HEK293 (cell line): ENCODE measurements at regions not wholly inside any gene's neighbourhood (a gene's known extent, or its start where the extent isn't known, plus 50 kb on each side); places are given as distances from the start of the nearest gene placed in this dataset.
"Not testable (repeated sequence)": the region's sequence is repeated elsewhere in the genome, so short reads cannot be mapped to it uniquely, and the experiment has no call there.

Experiments used
- CTCF ChIA-PET: fragments of 350-600 bp; formaldehyde crosslinking; extraction: SDS; loops from one replicate; lab custom pipeline; 2021; ENCODE audit warnings: antibody characterized with exemption; lab: Yijun Ruan, JAX
- POLR2A ChIA-PET: fragments of 300-600 bp; formaldehyde crosslinking; extraction: SDS; loops from one replicate; lab custom pipeline; 2020; ENCODE audit warnings: antibody characterized with exemption, inconsistent platforms; lab: Yijun Ruan, JAX
- H3K27ac ChIP-seq: fragments of 200-500 bp; sonication (Bioruptor generic); 2 replicates; pipeline ENCODE4 v1.5.1; 2014; ENCODE audit warnings: low read depth, low read length, control low read depth, inconsistent platforms; ENCODE audit errors: extremely low read depth
- H3K36me3 ChIP-seq, 2 experiments: fragments of 200-500 bp in 1 of 2; sonication (Bioruptor generic) in 1 of 2; 1 replicate in 1 of 2; 2 replicates in 1 of 2; pipeline ENCODE4 v1.5.1; 2014 to 2017; ENCODE audit warnings: inconsistent platforms in 2 of 2, low read length in 2 of 2; ENCODE audit not compliant: control insufficient read depth in 2 of 2, insufficient read depth in 1 of 2
- H3K4me1 ChIP-seq: fragments of 200-500 bp; sonication (Bioruptor generic); 2 replicates; pipeline ENCODE4 v1.5.1; 2014; ENCODE audit warnings: mild to moderate bottlenecking, low read length, inconsistent platforms; ENCODE audit not compliant: control insufficient read depth, insufficient read depth
- H3K4me3 ChIP-seq: 2 replicates; pipeline ENCODE4 v1.5.1; 2011; ENCODE audit warnings: low read depth, mild to moderate bottlenecking, control low read depth, low read length, moderate library complexity
- H3K9me3 ChIP-seq: fragments of 200-500 bp; sonication (Bioruptor generic); 2 replicates; pipeline ENCODE4 v1.5.1; 2014; ENCODE audit warnings: low read depth, low read length, inconsistent platforms; ENCODE audit not compliant: control insufficient read depth, insufficient read depth
- BCL11A ChIP-seq: fragments of 450-650 bp; formaldehyde crosslinking; IDR thresholded peaks from 2 replicates; pipeline ENCODE4 v1.5.1; 2016; ENCODE audit warnings: low read depth, missing biosample characterization, missing genetic modification characterization
- EGR2 ChIP-seq: fragments of 450-650 bp; formaldehyde crosslinking; IDR thresholded peaks from 2 replicates; pipeline ENCODE4 v1.5.1; 2016; ENCODE audit warnings: low read depth, missing biosample characterization, missing genetic modification characterization
- KLF10 ChIP-seq: fragments of 450-650 bp; IDR thresholded peaks from 2 replicates; pipeline ENCODE4 v1.5.1; 2018; ENCODE audit warnings: missing biosample characterization, mild to moderate bottlenecking, missing genetic modification characterization
- KLF7 ChIP-seq: fragments of 450-650 bp; formaldehyde crosslinking; IDR thresholded peaks from 2 replicates; pipeline ENCODE4 v1.5.1; 2016; ENCODE audit warnings: missing biosample characterization, missing genetic modification characterization, borderline replicate concordance
- KLF9 ChIP-seq: fragments of 450-650 bp; formaldehyde crosslinking; IDR thresholded peaks from 2 replicates; pipeline ENCODE4 v1.5.1; 2016; ENCODE audit warnings: missing biosample characterization, missing genetic modification characterization, low read depth
- SALL2 ChIP-seq: fragments of 450-650 bp; formaldehyde crosslinking; IDR thresholded peaks from 2 replicates; pipeline ENCODE4 v1.5.0; 2017; ENCODE audit warnings: missing biosample characterization, mild to moderate bottlenecking, missing genetic modification characterization, borderline replicate concordance
- SETDB1 ChIP-seq: IDR thresholded peaks from one replicate; pipeline ENCODE4 v1.6.1; 2017; ENCODE audit warnings: mild to moderate bottlenecking, low read length, moderate library complexity, mixed read lengths; ENCODE audit not compliant: insufficient read length
- TRIM28 ChIP-seq: IDR thresholded peaks from 2 replicates; pipeline ENCODE4 v1.6.1; 2011; ENCODE audit warnings: low read length, control low read depth, borderline replicate concordance
- YY1 ChIP-seq: fragments of 450-650 bp; formaldehyde crosslinking; IDR thresholded peaks from 2 replicates; pipeline ENCODE4 v1.5.1; 2018; ENCODE audit warnings: missing biosample characterization, missing genetic modification characterization
- YY2 ChIP-seq: fragments of 450-650 bp; formaldehyde crosslinking; IDR thresholded peaks from 2 replicates; pipeline ENCODE4 v1.5.1; 2016; ENCODE audit warnings: missing biosample characterization, missing genetic modification characterization
- ZNF114 ChIP-seq: fragments of 450-650 bp; formaldehyde crosslinking; IDR thresholded peaks from 2 replicates; pipeline ENCODE4 v1.5.0; 2017; ENCODE audit warnings: missing biosample characterization, missing genetic modification characterization
- ZNF157 ChIP-seq: fragments of 450-650 bp; formaldehyde crosslinking; IDR thresholded peaks from 2 replicates; pipeline ENCODE4 v1.5.1; 2016; ENCODE audit warnings: missing biosample characterization, missing genetic modification characterization
- ZNF16 ChIP-seq: fragments of 450-650 bp; formaldehyde crosslinking; IDR thresholded peaks from 2 replicates; pipeline ENCODE4 v1.5.1; 2016; ENCODE audit warnings: low read depth, missing biosample characterization, missing genetic modification characterization
- ZNF292 ChIP-seq: fragments of 450-650 bp; formaldehyde crosslinking; IDR thresholded peaks from 2 replicates; pipeline ENCODE4 v1.5.1; 2016; ENCODE audit warnings: low read depth, missing biosample characterization, missing genetic modification characterization, borderline replicate concordance
- ZNF37A ChIP-seq: fragments of 450-650 bp; IDR thresholded peaks from 2 replicates; pipeline ENCODE4 v1.5.1; 2018; ENCODE audit warnings: missing biosample characterization, missing genetic modification characterization
- ZNF391 ChIP-seq: fragments of 450-650 bp; formaldehyde crosslinking; IDR thresholded peaks from 2 replicates; pipeline ENCODE4 v1.5.1; 2016; ENCODE audit warnings: low read depth, missing biosample characterization, missing genetic modification characterization, borderline replicate concordance
- ZNF585B ChIP-seq: fragments of 450-650 bp; formaldehyde crosslinking; IDR thresholded peaks from 2 replicates; pipeline ENCODE4 v1.5.1; 2016; ENCODE audit warnings: missing biosample characterization, missing genetic modification characterization
- ZNF626 ChIP-seq: fragments of 450-650 bp; sonication (Bioruptor Pico); formaldehyde crosslinking; IDR thresholded peaks from 2 replicates; pipeline ENCODE4 v1.5.1; 2018; ENCODE audit warnings: missing biosample characterization, missing genetic modification characterization, inconsistent platforms
- ZNF792 ChIP-seq: fragments of 450-650 bp; formaldehyde crosslinking; IDR thresholded peaks from 2 replicates; pipeline ENCODE4 v1.5.1; 2016; ENCODE audit warnings: missing biosample characterization, missing genetic modification characterization
- ZSCAN23 ChIP-seq: fragments of 450-650 bp; formaldehyde crosslinking; IDR thresholded peaks from 2 replicates; pipeline ENCODE4 v1.5.1; 2016; ENCODE audit warnings: missing biosample characterization, missing genetic modification characterization
- TF ChIP-seq, protein P1 (sequence below): fragments of 450-650 bp; formaldehyde crosslinking; IDR thresholded peaks from 2 replicates; pipeline ENCODE4 v1.5.1; 2016; ENCODE audit warnings: missing biosample characterization, missing genetic modification characterization
- TF ChIP-seq, protein P2 (sequence below): fragments of 450-650 bp; formaldehyde crosslinking; IDR thresholded peaks from 2 replicates; pipeline ENCODE4 v1.5.1; 2016; ENCODE audit warnings: missing biosample characterization, missing genetic modification characterization
- TF ChIP-seq, protein P3 (sequence below): IDR thresholded peaks from 2 replicates; pipeline ENCODE4 v1.6.1; 2011; ENCODE audit warnings: mild to moderate bottlenecking, low read depth, low read length, borderline replicate concordance
- TF ChIP-seq, protein P4 (sequence below): fragments of 450-650 bp; formaldehyde crosslinking; IDR thresholded peaks from 2 replicates; pipeline ENCODE4 v1.5.1; 2017; ENCODE audit warnings: missing biosample characterization, mild to moderate bottlenecking, missing genetic modification characterization, moderate library complexity

DNA sequence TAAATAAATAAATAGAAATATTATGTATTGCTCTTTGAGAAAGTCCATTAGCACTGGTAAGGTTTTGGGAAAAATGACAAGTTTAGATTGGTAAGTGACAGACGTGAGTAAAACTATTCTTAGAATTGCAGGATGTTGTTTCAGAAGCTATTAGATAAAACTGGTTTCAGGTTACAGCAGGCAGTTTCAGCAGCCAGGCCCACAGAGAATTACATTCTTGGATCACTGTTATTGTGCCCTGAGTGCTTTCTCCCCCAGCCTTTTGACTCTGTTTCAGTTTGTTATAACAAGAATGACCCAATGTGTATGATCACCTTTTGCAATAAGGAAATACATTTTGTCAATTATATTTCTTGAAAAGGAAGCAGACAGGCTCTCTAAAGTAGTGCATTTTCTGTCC lies 86.5 kb downstream of the DKK1 start:
- H3K36me3 ChIP-seq: no peaks in the 10 kb centered on the region
- H3K9me3 ChIP-seq: no peaks in the 10 kb centered on the region
- ChIA-PET CTCF (no interaction called here), POLR2A (no interaction called here)
- H3K4me3 ChIP-seq: no peak overlapping the region
- H3K27ac ChIP-seq: no peak overlapping the region
- no peaks in the 10 kb centered on the region for H3K4me1 ChIP-seq
- no peak for TF ChIP-seq ZNF114 (tag by site-specific recombination)
- TF ChIP-seq YY2 (tag by site-specific recombination): no peak
- no peak for TF ChIP-seq ZNF292 (tag by site-specific recombination)
- peak; percentile 89 for TF ChIP-seq SETDB1
- TF ChIP-seq KLF7 (tag by site-specific recombination): no peak
- TF ChIP-seq EGR2 (tag by site-specific recombination): no peak
- TF ChIP-seq, protein P1, sequence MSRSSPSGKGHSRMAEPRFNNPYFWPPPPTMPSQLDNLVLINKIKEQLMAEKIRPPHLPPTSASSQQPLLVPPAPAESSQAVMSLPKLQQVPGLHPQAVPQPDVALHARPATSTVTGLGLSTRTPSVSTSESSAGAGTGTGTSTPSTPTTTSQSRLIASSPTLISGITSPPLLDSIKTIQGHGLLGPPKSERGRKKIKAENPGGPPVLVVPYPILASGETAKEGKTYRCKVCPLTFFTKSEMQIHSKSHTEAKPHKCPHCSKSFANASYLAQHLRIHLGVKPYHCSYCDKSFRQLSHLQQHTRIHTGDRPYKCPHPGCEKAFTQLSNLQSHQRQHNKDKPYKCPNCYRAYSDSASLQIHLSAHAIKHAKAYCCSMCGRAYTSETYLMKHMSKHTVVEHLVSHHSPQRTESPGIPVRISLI: no peak
- TF ChIP-seq SALL2: no peak
- TF ChIP-seq ZNF37A (tag by site-specific recombination): no peak
- TF ChIP-seq, protein P2, sequence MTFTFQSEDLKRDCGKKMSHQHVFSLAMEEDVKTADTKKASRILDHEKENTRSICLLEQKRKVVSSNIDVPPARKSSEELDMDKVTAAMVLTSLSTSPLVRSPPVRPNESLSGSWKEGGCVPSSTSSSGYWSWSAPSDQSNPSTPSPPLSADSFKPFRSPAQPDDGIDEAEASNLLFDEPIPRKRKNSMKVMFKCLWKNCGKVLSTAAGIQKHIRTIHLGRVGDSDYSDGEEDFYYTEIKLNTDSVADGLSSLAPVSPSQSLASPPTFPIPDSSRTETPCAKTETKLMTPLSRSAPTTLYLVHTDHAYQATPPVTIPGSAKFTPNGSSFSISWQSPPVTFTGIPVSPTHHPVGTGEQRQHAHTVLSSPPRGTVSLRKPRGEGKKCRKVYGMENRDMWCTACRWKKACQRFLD (tag by site-specific recombination): no peak
- peak; percentile 97 for TF ChIP-seq TRIM28
- no peak for TF ChIP-seq ZSCAN23 (tag by site-specific recombination)
- TF ChIP-seq ZNF585B: no peak
- TF ChIP-seq YY1 (tag by site-specific recombination): no peak
- TF ChIP-seq ZNF626 (tag by site-specific recombination): peak; percentile 65; the same call in 1 of the 2 replicates
- no peak for TF ChIP-seq ZNF792 (tag by site-specific recombination)
- TF ChIP-seq KLF9 (tag by site-specific recombination): no peak
- TF ChIP-seq ZNF16: no peak
- TF ChIP-seq ZNF157 (tag by site-specific recombination): no peak
- TF ChIP-seq, protein P3, sequence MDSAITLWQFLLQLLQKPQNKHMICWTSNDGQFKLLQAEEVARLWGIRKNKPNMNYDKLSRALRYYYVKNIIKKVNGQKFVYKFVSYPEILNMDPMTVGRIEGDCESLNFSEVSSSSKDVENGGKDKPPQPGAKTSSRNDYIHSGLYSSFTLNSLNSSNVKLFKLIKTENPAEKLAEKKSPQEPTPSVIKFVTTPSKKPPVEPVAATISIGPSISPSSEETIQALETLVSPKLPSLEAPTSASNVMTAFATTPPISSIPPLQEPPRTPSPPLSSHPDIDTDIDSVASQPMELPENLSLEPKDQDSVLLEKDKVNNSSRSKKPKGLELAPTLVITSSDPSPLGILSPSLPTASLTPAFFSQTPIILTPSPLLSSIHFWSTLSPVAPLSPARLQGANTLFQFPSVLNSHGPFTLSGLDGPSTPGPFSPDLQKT: no peak
- no peak for TF ChIP-seq KLF10
- TF ChIP-seq, protein P4, sequence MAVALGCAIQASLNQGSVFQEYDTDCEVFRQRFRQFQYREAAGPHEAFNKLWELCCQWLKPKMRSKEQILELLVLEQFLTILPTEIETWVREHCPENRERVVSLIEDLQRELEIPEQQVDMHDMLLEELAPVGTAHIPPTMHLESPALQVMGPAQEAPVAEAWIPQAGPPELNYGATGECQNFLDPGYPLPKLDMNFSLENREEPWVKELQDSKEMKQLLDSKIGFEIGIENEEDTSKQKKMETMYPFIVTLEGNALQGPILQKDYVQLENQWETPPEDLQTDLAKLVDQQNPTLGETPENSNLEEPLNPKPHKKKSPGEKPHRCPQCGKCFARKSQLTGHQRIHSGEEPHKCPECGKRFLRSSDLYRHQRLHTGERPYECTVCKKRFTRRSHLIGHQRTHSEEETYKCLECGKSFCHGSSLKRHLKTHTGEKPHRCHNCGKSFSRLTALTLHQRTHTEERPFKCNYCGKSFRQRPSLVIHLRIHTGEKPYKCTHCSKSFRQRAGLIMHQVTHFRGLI (tag by site-specific recombination): no peak
- no peak for TF ChIP-seq ZNF391 (tag by site-specific recombination)
- no peak for TF ChIP-seq BCL11A (tag by site-specific recombination)
- TF ChIP-seq, all 188 proteins: peak for 3

DNA sequence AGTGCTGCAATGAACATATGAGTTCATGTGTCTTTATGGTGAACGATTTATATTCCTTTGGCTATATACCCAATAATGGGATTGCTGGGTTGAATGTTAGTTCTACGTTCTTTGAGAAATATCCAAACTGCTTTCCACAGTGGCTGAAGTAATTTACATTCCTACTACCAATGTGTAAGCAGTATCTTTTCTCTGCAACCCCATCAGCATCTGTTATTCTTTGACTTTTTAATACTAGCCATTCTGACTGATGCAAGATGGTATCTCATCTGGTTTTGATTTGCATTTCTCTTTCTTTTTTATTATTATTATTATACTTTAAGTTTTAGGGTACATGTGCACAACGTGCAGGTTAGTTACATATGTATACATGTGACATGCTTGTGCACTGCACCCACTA lies 89.7 kb downstream of the DKK1 start:
- H3K36me3 ChIP-seq, H3K4me3 ChIP-seq, H3K27ac ChIP-seq, H3K4me1 ChIP-seq, POLR2A ChIA-PET, CTCF ChIA-PET, H3K9me3 ChIP-seq: not testable (repeated sequence)
